Esophagus squamous epithelium (tissue), 5 donors: ENCODE measurements at regions not wholly inside any gene's neighbourhood (a gene's known extent, or its start where the extent isn't known, plus 50 kb on each side); places are given as distances from the start of the nearest gene placed in this dataset.

Experiments
- DNase-seq: peaks from one replicate; lab custom pipeline; 2025; lab: John Stamatoyannopoulos, UW
- H3K27ac ChIP-seq, 4 donors: fragments of 200-600 bp; sonication (generic); one replicate each; pipeline ENCODE4 v1.5.1; 2016 to 2019; ENCODE audit warnings: mild to moderate bottlenecking in 1 of 4
- H3K27me3 ChIP-seq, 4 donors: fragments of 200-600 bp; sonication (generic); 1 replicate in 3 of 4; 2 replicates in 1 of 4; pipeline versions ENCODE4 v1.5.1 to v1.6.0; 2017 to 2021; ENCODE audit warnings: antibody characterized with exemption in 1 of 4
- H3K36me3 ChIP-seq, 3 donors: fragments of 200-600 bp; sonication (generic); one replicate each; pipeline ENCODE4 v1.5.1; 2016 to 2019
- H3K4me1 ChIP-seq, 3 donors: fragments of 200-600 bp; sonication (generic); one replicate each; pipeline ENCODE4 v1.5.1; 2017 to 2019
- H3K4me3 ChIP-seq, 4 donors: fragments of 200-600 bp; sonication (generic); 1 replicate in 3 of 4; 2 replicates in 1 of 4; pipeline ENCODE4 v1.5.1; 2016 to 2019; ENCODE audit warnings: mild to moderate bottlenecking in 2 of 4, moderate library complexity in 1 of 4
- H3K9me3 ChIP-seq, 3 donors: fragments of 200-600 bp; sonication (generic); one replicate each; pipeline ENCODE4 v1.5.1; 2016 to 2019
- CTCF ChIP-seq, 6 experiments: fragments of 450-650 bp in 4 of 6; fragments of 200-600 bp in 2 of 6; sonication (generic) in 2 of 6; IDR thresholded peaks; one replicate each; pipeline ENCODE4 v1.5.1; 2016 to 2019; ENCODE audit warnings: antibody characterized with exemption in 6 of 6, mild to moderate bottlenecking in 4 of 6, moderate library complexity in 4 of 6
- POLR2A ChIP-seq, 4 donors: fragments of 450-650 bp; IDR thresholded peaks; one replicate each; pipeline ENCODE4 v1.6.1; 2017; ENCODE audit warnings: antibody characterized with exemption in 4 of 4, mild to moderate bottlenecking in 4 of 4, moderate library complexity in 3 of 4
- WGBS, 2 donors: methylation state at CpG; one replicate each; pipeline ENCODE4 v1.1.5; 2018; 5-methylcytosine and 5-hydroxymethylcytosine counted together
- intact Hi-C: fragments of 100-400 bp; cut with DNase I; formaldehyde crosslinking; loops from one replicate; pipeline ENCODE4 v1.15.0; 2022
- donor health status: DM: yes; HTN: yes; CAD: no.

DNA sequence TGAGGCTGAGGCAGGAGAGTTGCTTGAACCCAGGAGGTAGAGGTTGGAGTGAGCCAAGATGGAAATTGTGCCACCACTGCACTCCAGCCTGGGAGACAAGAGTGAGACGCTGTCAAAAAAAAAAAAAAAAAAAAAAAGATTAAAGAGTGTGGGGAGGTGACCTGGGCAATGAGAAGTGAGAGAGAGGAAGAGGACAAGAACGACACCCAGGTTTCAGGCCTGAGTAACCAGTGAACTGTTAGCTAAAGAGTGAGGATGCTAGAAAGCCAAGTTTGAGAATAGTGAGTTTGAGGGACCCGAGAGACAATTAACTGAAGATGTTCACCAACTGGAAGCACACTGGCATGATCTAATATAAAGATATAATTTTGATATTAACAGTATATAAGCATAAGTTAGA lies 85.4 kb upstream of the TNFAIP3 start:
- Histone ChIP-seq H3K36me3 (no peaks in the 10 kb centered on the region), H3K4me3 (no peak overlapping the region), H3K9me3 (no peaks in the 10 kb centered on the region), H3K27ac (peak overlapping the region in 3 of 4 donors; percentile 71 to 84 (median 77)), H3K4me1 (peaks cover 0 to 33% (median 12%) of the 10 kb centered on the region in 3 donors), H3K27me3 (no peaks in the 10 kb centered on the region)
- 96 to 99% methylated on average over 3 of the region's 3 CpGs for WGBS, 2 donors
- no peak for TF ChIP-seq POLR2A (IDR thresholded peaks at IDR 0.05)
- TF ChIP-seq CTCF (IDR thresholded peaks at IDR 0.05), result no peak
- intact Hi-C loops, result no loop called here
- no peak for DNase-seq

DNA sequence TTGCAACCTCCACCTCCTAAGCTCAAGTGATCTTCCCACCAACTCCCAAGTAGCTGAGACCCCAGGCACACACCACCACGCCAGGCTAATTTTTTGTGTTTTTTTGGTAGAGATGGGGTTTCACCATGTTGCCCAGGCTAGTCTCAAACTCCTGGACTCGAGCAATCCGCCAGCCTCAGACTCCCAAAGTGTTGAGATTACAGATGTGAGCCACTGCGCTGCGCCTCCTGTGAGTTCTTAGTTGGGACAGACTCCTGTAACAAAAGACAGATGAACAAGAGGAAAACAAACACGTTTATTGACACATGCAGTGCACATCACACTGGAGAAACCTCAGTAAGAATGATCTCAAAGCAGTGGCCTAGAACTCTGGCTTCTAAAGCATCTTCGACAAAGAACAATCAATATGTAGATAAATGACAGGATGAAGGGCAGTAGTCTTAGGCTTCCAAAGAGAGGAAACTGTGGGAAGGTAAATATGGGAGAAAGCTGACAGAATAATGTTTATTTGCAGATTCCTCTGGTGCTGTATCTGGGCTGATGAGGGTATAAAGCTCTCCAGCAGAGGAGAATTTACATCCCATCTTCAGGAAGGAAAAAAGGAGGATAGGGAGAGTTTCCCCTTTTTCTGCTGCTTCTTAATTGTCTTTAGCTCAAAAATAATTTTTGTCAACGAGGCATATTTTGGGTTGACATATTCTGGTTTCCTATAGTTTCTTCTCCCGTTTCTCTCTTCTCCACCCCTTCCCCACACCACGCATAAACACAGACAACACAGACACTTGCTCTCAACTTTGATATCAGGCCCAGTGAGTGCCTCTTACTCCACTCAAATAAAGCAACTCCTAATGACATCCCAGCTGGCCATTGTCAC lies 84.7 kb upstream of the TNFAIP3 start:
- no peaks in the 10 kb centered on the region for H3K27me3 ChIP-seq
- H3K4me1 ChIP-seq, result peaks cover 0 to 26% (median 8%) of the 10 kb centered on the region in 3 donors
- H3K9me3 ChIP-seq, result no peaks in the 10 kb centered on the region
- H3K36me3 ChIP-seq, result no peaks in the 10 kb centered on the region
- H3K27ac ChIP-seq, result no peak overlapping the region
- no peak for DNase-seq
- no peak overlapping the region for H3K4me3 ChIP-seq
- intact Hi-C loops, result no loop called here
- TF ChIP-seq POLR2A (IDR thresholded peaks at IDR 0.05) (no peak), CTCF (IDR thresholded peaks at IDR 0.05) (no peak)
- 87 to 88% methylated on average over 10 of the region's 10 CpGs for WGBS, 2 donors

GRCh38 chr6:137783710-137784109 lies 83.3 kb upstream of the TNFAIP3 start:
- no peaks in the 10 kb centered on the region for H3K27me3 ChIP-seq
- H3K9me3 ChIP-seq, result no peaks in the 10 kb centered on the region
- whole genome bisulfite sequencing, 2 donors, result 0 to 6% methylated on average over 1 of the region's 1 CpG
- no peak for TF ChIP-seq CTCF (IDR thresholded peaks at IDR 0.05)
- no peak for TF ChIP-seq POLR2A (IDR thresholded peaks at IDR 0.05)
- intact Hi-C loops, result no loop called here
- no peaks in the 10 kb centered on the region for H3K36me3 ChIP-seq
- H3K4me3 ChIP-seq, result no peak overlapping the region
- no peak overlapping the region for H3K27ac ChIP-seq
- DNase-seq, result no peak
- peaks cover 0 to 21% (median 8%) of the 10 kb centered on the region in 3 donors for H3K4me1 ChIP-seq

- H3K4me3 ChIP-seq, result no peak overlapping the region
- peaks cover 0 to 19% (median 6%) of the 10 kb centered on the region in 3 donors for H3K4me1 ChIP-seq
- no peaks in the 10 kb centered on the region for H3K27me3 ChIP-seq
- H3K9me3 ChIP-seq, result no peaks in the 10 kb centered on the region
- 82 to 93% methylated on average over 1 of the region's 1 CpG for WGBS, 2 donors
- intact Hi-C loops, result no loop called here
- no peak for DNase-seq
- no peak overlapping the region for H3K27ac ChIP-seq
- H3K36me3 ChIP-seq, result no peaks in the 10 kb centered on the region
- no peak for TF ChIP-seq CTCF (IDR thresholded peaks at IDR 0.05)
- TF ChIP-seq POLR2A (IDR thresholded peaks at IDR 0.05), result no peak
Observed at GRCh38 chr6:137784583-137784982, 82.5 kb upstream of the TNFAIP3 start.

DNA sequence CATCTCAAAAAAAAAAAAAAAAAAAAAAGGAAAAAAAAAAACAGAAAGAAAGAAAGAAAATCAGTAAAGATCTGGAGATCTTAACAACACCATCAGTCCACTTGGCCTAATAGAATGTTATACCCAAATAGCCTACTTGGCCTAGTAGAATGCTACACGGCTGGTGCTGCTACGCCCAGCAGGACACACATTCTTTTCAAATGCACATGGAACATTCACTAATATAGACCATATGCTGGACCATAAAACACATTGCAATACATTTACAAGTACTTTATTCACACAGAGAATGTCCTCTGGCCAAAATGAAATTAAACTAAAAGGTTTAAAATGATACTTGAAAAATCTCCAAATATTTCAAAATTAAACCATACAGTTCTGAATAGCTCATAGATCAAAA lies 80.0 kb upstream of the TNFAIP3 start:
- Histone ChIP-seq H3K36me3 (no peaks in the 10 kb centered on the region), H3K4me1 (peaks cover 0 to 13% (median 9%) of the 10 kb centered on the region in 3 donors), H3K27ac (no peak overlapping the region), H3K27me3 (no peaks in the 10 kb centered on the region), H3K9me3 (no peaks in the 10 kb centered on the region), H3K4me3 (no peak overlapping the region)
- intact Hi-C loops, result no loop called here
- TF ChIP-seq CTCF (IDR thresholded peaks at IDR 0.05) (no peak), POLR2A (IDR thresholded peaks at IDR 0.05) (no peak)
- no peak for DNase-seq
- WGBS, 2 donors, result 93 to 95% methylated on average over 2 of the region's 2 CpGs
